Tibial artery (tissue), 4 donors: ENCODE measurements at regions not wholly inside any gene's neighbourhood (a gene's known extent, or its start where the extent isn't known, plus 50 kb on each side); places are given as distances from the start of the nearest gene placed in this dataset.

Experiments
- DNase-seq, 2 donors: peaks; one replicate each; pipeline ENCODE4 v3.0.0-alpha.2; 2019
- H3K27ac ChIP-seq, 2 donors: fragments of 200-600 bp; sonication (generic) in 1 of 2; 1 replicate in 1 of 2; 2 replicates in 1 of 2; pipeline ENCODE4 v1.5.1; 2018 to 2019; ENCODE audit warnings: mild to moderate bottlenecking in 1 of 2
- H3K27me3 ChIP-seq, 2 donors: fragments of 200-600 bp; sonication (generic) in 1 of 2; one replicate each; pipeline versions ENCODE4 v1.5.1 to v1.6.0; 2016 to 2019
- H3K36me3 ChIP-seq, 3 donors: fragments of 200-600 bp; sonication (generic) in 2 of 3; one replicate each; pipeline ENCODE4 v1.5.1; 2016 to 2019; ENCODE audit warnings: mild to moderate bottlenecking in 2 of 3
- H3K4me1 ChIP-seq, 4 donors: fragments of 200-600 bp; sonication (generic) in 2 of 4; 1 replicate in 3 of 4; 2 replicates in 1 of 4; pipeline ENCODE4 v1.5.1; 2016 to 2019
- H3K4me3 ChIP-seq, 2 donors: fragments of 200-600 bp; sonication (generic) in 1 of 2; 1 replicate in 1 of 2; 2 replicates in 1 of 2; pipeline ENCODE4 v1.5.1; 2018 to 2019; ENCODE audit warnings: mild to moderate bottlenecking in 2 of 2
- H3K9me3 ChIP-seq, 3 donors: fragments of 200-600 bp; sonication (generic) in 1 of 3; one replicate each; pipeline ENCODE4 v1.5.1; 2016 to 2019
- intact Hi-C: fragments of 100-400 bp; cut with DNase I; formaldehyde crosslinking; loops from one replicate; pipeline ENCODE4 v1.15.0; 2023; ENCODE audit warnings: low total_unique reads
- TF ChIP-seq, protein P1 (sequence below), 2 experiments: fragments of 200-600 bp in 1 of 2; fragments of 450-650 bp in 1 of 2; IDR thresholded peaks; one replicate each; pipeline ENCODE4 v1.5.1; 2017 to 2019; ENCODE audit warnings: antibody characterized with exemption in 2 of 2, mild to moderate bottlenecking in 1 of 2, moderate library complexity in 1 of 2

DNA sequence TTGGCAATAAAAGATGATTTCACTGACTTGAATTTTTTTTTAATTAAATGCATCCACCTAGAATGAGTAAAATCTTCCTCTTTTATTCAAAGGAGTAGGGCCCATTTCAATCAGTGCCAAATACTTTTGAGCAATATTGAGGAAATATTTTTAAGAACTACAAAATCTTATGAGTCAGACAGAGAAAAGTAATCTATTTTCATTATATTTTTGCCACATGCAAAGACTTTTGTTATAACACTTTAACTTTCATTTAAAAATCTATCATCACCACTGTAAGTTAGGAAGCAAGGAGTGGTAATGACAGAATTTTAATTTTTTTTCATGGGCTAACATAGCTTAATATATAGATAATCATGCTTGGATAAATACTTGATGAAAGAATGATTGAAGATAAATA is 345.2 kb upstream of the KITLG start:
- H3K4me1 ChIP-seq = peaks cover 0 to 5% (median 0%) of the 10 kb centered on the region in 4 donors
- H3K27me3 ChIP-seq = no peaks in the 10 kb centered on the region
- TF ChIP-seq, protein P1, sequence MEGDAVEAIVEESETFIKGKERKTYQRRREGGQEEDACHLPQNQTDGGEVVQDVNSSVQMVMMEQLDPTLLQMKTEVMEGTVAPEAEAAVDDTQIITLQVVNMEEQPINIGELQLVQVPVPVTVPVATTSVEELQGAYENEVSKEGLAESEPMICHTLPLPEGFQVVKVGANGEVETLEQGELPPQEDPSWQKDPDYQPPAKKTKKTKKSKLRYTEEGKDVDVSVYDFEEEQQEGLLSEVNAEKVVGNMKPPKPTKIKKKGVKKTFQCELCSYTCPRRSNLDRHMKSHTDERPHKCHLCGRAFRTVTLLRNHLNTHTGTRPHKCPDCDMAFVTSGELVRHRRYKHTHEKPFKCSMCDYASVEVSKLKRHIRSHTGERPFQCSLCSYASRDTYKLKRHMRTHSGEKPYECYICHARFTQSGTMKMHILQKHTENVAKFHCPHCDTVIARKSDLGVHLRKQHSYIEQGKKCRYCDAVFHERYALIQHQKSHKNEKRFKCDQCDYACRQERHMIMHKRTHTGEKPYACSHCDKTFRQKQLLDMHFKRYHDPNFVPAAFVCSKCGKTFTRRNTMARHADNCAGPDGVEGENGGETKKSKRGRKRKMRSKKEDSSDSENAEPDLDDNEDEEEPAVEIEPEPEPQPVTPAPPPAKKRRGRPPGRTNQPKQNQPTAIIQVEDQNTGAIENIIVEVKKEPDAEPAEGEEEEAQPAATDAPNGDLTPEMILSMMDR (IDR thresholded peaks at IDR 0.05) = no peak
- H3K9me3 ChIP-seq = no peaks in the 10 kb centered on the region
- DNase-seq = no peak
- intact Hi-C loops = no loop called here
- no peak overlapping the region for H3K27ac ChIP-seq
- no peaks in the 10 kb centered on the region for H3K36me3 ChIP-seq
- no peak overlapping the region for H3K4me3 ChIP-seq

DNA sequence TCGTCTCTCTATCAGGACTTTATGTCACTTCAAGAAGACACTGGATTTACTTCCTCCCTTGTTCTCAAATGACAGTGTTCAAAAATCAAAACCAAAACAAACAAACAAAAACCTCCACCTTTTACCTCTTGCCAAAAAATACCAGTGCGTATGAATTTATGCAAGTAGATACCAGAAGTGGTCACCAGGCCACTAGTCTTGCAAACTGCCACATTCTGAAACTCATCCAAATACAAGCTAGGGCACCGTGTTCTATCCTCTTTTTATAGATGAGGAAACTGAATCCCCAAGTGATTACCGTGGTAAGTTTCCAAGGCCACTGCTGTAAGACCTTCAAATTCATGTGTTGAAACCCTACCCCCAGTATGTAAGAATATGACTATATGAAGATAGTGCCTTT is 343.9 kb upstream of the KITLG start:
- Histone ChIP-seq H3K4me3 (no peak overlapping the region), H3K36me3 (no peaks in the 10 kb centered on the region), H3K27ac (no peak overlapping the region), H3K4me1 (peaks cover 0 to 5% (median 0%) of the 10 kb centered on the region in 4 donors), H3K9me3 (no peaks in the 10 kb centered on the region), H3K27me3 (no peaks in the 10 kb centered on the region)
- intact Hi-C loops = no loop called here
- DNase-seq = no peak
- TF ChIP-seq, protein P1 (IDR thresholded peaks at IDR 0.05) = no peak

DNA sequence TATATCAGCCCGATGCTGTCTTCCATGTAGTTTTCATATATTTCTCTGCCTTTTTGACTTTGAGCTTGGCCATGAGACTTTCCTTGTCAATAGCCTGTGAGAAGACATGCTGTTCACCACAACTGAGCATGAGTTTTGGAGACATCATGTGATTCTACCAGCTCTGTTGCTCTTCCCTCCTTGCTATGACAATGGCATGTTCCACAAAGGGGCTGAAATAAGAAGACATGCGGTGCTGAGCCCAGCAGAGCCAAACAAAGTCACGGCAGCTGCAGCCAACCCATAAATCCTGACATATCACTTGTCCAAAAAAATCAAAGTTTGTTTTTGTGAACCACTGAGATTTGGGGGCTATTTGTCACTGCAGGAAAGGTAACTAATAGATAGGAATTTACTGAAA is 343.4 kb upstream of the KITLG start:
- TF ChIP-seq, protein P1 (IDR thresholded peaks at IDR 0.05) = no peak
- H3K27ac ChIP-seq = no peak overlapping the region

DNA sequence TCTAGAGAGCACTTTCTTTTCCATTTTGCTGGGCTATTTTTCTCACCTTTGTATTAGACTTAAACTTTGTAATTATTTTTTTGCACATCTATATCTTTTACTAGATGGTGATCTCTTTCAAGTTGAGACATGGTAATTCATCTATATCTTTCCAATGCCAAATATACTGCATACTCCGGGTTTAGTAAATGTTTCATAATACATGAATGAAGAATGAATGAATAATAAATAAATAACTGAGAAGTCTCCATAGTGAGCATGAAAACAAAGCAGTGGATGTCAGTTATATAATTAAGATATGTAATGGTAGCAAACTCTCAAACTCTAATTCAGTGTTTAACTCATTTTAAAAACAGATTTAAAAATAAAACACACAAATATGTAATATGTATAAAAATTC is 342.5 kb upstream of the KITLG start:
- Histone ChIP-seq H3K27me3 (no peaks in the 10 kb centered on the region), H3K4me1 (peaks cover 0 to 5% (median 0%) of the 10 kb centered on the region in 4 donors), H3K36me3 (no peaks in the 10 kb centered on the region), H3K9me3 (no peaks in the 10 kb centered on the region), H3K4me3 (no peak overlapping the region), H3K27ac (no peak overlapping the region)
- no peak for DNase-seq
- TF ChIP-seq, protein P1 (IDR thresholded peaks at IDR 0.05) = no peak
- intact Hi-C loops = no loop called here

More for the DNA sequence above, 343.4 kb upstream of the KITLG start:
- DNase-seq = no peak
- Histone ChIP-seq H3K27me3 (no peaks in the 10 kb centered on the region), H3K4me3 (no peak overlapping the region), H3K9me3 (no peaks in the 10 kb centered on the region), H3K4me1 (peaks cover 0 to 5% (median 0%) of the 10 kb centered on the region in 4 donors), H3K36me3 (no peaks in the 10 kb centered on the region)
- intact Hi-C loops = no loop called here

DNA sequence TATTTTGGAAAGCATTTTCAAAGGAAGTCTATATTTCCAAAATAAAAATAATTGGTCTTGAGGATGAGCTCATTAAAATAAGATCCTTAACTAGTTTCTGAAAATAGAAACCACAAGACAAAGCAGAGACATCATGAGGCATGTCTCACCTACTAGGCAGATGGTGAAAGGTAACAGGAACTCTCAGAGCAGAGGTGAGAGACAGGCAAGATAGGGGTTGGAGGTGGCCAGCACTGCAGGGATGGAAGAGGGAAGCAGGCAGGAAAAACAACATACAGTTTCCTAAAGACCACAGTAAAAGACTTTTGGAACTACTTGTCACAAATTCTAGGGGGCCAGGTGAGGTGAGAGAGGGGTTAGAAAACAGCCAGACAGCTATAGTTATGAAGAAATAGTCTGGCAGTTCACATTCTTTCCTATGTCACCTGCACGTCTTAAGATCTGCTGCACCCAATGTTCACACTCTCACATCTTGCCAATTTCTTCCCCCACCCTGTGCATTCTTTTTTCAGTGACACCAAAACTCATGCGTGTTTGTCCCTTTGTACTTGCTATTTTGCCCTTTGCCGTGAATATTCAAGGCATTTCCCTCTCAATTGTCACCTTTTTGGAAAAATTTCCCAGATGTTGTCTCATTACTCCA is 341.7 kb upstream of the KITLG start:
- H3K27ac ChIP-seq = no peak overlapping the region
- H3K27me3 ChIP-seq = no peaks in the 10 kb centered on the region
- no peak overlapping the region for H3K4me3 ChIP-seq
- intact Hi-C loops = no loop called here
- no peak for DNase-seq
- H3K36me3 ChIP-seq = no peaks in the 10 kb centered on the region
- H3K4me1 ChIP-seq = peaks cover 0 to 5% (median 0%) of the 10 kb centered on the region in 4 donors
- TF ChIP-seq, protein P1 (IDR thresholded peaks at IDR 0.05) = no peak
- H3K9me3 ChIP-seq = no peaks in the 10 kb centered on the region
